ENCODE measurements at regions not wholly inside any gene's neighbourhood (a gene's known extent, or its start where the extent isn't known, plus 50 kb on each side); places are given as distances from the start of the nearest gene placed in this dataset.

GRCh38 chr4:15161439-15161838 lies 159.2 kb downstream of the CPEB2 start:
- no peak overlapping the region for H3K4me2 ChIP-seq (ENCODE audit: control insufficient read depth, insufficient read depth)
- no peak overlapping the region for H3K27ac ChIP-seq (ENCODE audit: control insufficient read depth, insufficient read depth)
- ChIA-PET POLR2A (no interaction called here), CTCF (interaction anchor here (0.6 to 2.8 kb wide), 2 partner anchors 73 to 1507 kb away, joined by 3 to 10 read pairs; no protein-coding TSS in a partner anchor), RAD21 (ENCODE audit: unreplicated experiment) (interaction anchor here (2.9 kb wide), 1 partner anchor 412 kb away, joined by 10 read pairs; no protein-coding TSS in a partner anchor), SMC1A (ENCODE audit: uncharacterized antibody, unreplicated experiment) (interaction anchor here (0.7 to 1.9 kb wide), 3 partner anchors 9 to 411 kb away, joined by 3 to 9 read pairs (median 3); no protein-coding TSS in a partner anchor)
- FAIRE-seq (no peak), ATAC-seq (no peak), DNase-seq (ENCODE audit: low read depth, low spot score) (no peak)
- H3K9ac ChIP-seq (ENCODE audit: control insufficient read depth, insufficient read depth, low read length): no peak overlapping the region
- 94% methylated on average over 1 of the region's 1 CpG for WGBS (ENCODE audit: insufficient coverage, insufficient replicate concordance, low lambda C conversion rate, missing lambda C conversion rate)
- H4K20me1 ChIP-seq (ENCODE audit: control insufficient read depth, insufficient read depth): no peaks in the 10 kb centered on the region
- no peaks in the 10 kb centered on the region for H3K9me3 ChIP-seq (replicated peaks; ENCODE audit: control insufficient read depth, insufficient read depth, low read length)
- BruUV-seq (replicated peaks): no TSS peak
- TF ChIP-seq ZNF622 (IDR thresholded peaks at IDR 0.05) (no peak), STAT3 (IDR thresholded peaks at IDR 0.05; ENCODE audit: low read depth, low read length) (no peak), MYB (IDR thresholded peaks at IDR 0.05; ENCODE audit: borderline replicate concordance, low read depth, low read length) (no peak)
- H3K79me2 ChIP-seq (ENCODE audit: control insufficient read depth, insufficient read depth, low read length): no peaks in the 10 kb centered on the region
- H3K4me1 ChIP-seq (ENCODE audit: control insufficient read depth, insufficient read depth, low read length): no peaks in the 10 kb centered on the region
- in situ Hi-C loops (cut with MboI): loop anchor here (10.0 kb wide), 1 partner anchor 1507 kb away; no protein-coding TSS in a partner anchor
- no peaks in the 10 kb centered on the region for H3K36me3 ChIP-seq (ENCODE audit: control insufficient read depth in 2 of 2, insufficient read depth in 2 of 2, low read length in 1 of 2)
- H3K27me3 ChIP-seq (replicated peaks in 1 of 2; ENCODE audit: control insufficient read depth in 2 of 2, insufficient read depth in 2 of 2, low read length in 1 of 2): no peaks in the 10 kb centered on the region
- H3K4me3 ChIP-seq: no peak overlapping the region
- intact Hi-C loops (cut with micrococcal nuclease; ENCODE audit: unreplicated experiment): no loop called here
- no peak overlapping the region for H2AFZ ChIP-seq (ENCODE audit: control insufficient read depth, low read depth, low read length)

GRCh38 chr4:15162046-15162445 lies 159.8 kb downstream of the CPEB2 start:
- Histone ChIP-seq H3K79me2 (ENCODE audit: control insufficient read depth, insufficient read depth, low read length) (no peaks in the 10 kb centered on the region), H3K4me3 (no peak overlapping the region), H2AFZ (ENCODE audit: control insufficient read depth, low read depth, low read length) (no peak overlapping the region), H3K27me3 (replicated peaks in 1 of 2; ENCODE audit: control insufficient read depth in 2 of 2, insufficient read depth in 2 of 2, low read length in 1 of 2) (no peaks in the 10 kb centered on the region), H3K4me1 (ENCODE audit: control insufficient read depth, insufficient read depth, low read length) (no peaks in the 10 kb centered on the region), H3K9ac (ENCODE audit: control insufficient read depth, insufficient read depth, low read length) (no peak overlapping the region), H3K4me2 (ENCODE audit: control insufficient read depth, insufficient read depth) (no peak overlapping the region), H3K36me3 (ENCODE audit: control insufficient read depth in 2 of 2, insufficient read depth in 2 of 2, low read length in 1 of 2) (no peaks in the 10 kb centered on the region), H3K27ac (ENCODE audit: control insufficient read depth, insufficient read depth) (no peak overlapping the region), H4K20me1 (ENCODE audit: control insufficient read depth, insufficient read depth) (no peaks in the 10 kb centered on the region), H3K9me3 (replicated peaks; ENCODE audit: control insufficient read depth, insufficient read depth, low read length) (no peaks in the 10 kb centered on the region)
- in situ Hi-C loops (cut with MboI): loop anchor here (10.0 kb wide), 1 partner anchor 1507 kb away; no protein-coding TSS in a partner anchor
- BruUV-seq (replicated peaks): no TSS peak
- FAIRE-seq (no peak), DNase-seq (ENCODE audit: low read depth, low spot score) (no peak), ATAC-seq (no peak)
- ChIA-PET CTCF (interaction anchor here (0.6 to 2.8 kb wide), 4 partner anchors 73 to 1508 kb away, joined by 3 to 10 read pairs (median 4); no protein-coding TSS in a partner anchor), SMC1A (ENCODE audit: uncharacterized antibody, unreplicated experiment) (interaction anchor here (0.7 to 1.9 kb wide), 4 partner anchors 9 to 1506 kb away, joined by 3 to 9 read pairs (median 4); no protein-coding TSS in a partner anchor), POLR2A (no interaction called here), RAD21 (ENCODE audit: unreplicated experiment) (interaction anchor here (1.6 to 2.9 kb wide), 2 partner anchors 412 to 1505 kb away, joined by 6 to 10 read pairs; no protein-coding TSS in a partner anchor)
- intact Hi-C loops (cut with micrococcal nuclease; ENCODE audit: unreplicated experiment): loop anchor here (1.0 kb wide), 1 partner anchor 1506 kb away; no protein-coding TSS in a partner anchor
- no peak for TF ChIP-seq RBBP5 (conservative IDR thresholded peaks at IDR 0.05)
- TF ChIP-seq BRCA1 (IDR thresholded peaks at IDR 0.05; ENCODE audit: low read depth, low read length): no peak
- no peak for TF ChIP-seq MEF2A (IDR thresholded peaks at IDR 0.05; ENCODE audit: insufficient read depth, low read depth, low read length)
- no peak for TF ChIP-seq POLR2AphosphoS5 (IDR thresholded peaks at IDR 0.05; ENCODE audit: low read length)
- TF ChIP-seq CBX5 (IDR thresholded peaks at IDR 0.05; ENCODE audit: low read depth): no peak
- 88% methylated on average over 1 of the region's 1 CpG for WGBS (ENCODE audit: insufficient coverage, insufficient replicate concordance, low lambda C conversion rate, missing lambda C conversion rate)
